ENCODE measurements at regions not wholly inside any gene's neighbourhood (a gene's known extent, or its start where the extent isn't known, plus 50 kb on each side); places are given as distances from the start of the nearest gene placed in this dataset.

DNA sequence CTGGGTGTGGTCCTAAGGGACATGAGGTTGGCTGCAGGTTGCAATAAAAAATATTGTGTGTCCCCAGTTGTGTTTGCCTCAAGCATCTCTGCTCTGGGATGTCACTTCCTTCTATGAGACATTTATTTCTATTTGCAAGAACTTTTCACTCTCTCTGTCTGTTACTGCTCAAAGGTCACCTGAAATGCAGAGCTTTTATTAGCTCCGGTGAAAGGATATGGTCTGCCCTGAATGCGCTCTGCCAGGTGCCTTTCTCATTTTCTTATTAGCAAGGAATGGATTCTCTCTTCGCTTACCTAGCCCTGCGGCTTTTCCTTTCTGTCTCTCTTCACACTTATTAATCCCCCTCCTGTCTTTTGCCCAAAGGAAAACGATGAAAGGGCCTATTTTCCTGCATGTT, 526.1 kb downstream of the TMEM38B start:
- TF ChIP-seq, protein P1, sequence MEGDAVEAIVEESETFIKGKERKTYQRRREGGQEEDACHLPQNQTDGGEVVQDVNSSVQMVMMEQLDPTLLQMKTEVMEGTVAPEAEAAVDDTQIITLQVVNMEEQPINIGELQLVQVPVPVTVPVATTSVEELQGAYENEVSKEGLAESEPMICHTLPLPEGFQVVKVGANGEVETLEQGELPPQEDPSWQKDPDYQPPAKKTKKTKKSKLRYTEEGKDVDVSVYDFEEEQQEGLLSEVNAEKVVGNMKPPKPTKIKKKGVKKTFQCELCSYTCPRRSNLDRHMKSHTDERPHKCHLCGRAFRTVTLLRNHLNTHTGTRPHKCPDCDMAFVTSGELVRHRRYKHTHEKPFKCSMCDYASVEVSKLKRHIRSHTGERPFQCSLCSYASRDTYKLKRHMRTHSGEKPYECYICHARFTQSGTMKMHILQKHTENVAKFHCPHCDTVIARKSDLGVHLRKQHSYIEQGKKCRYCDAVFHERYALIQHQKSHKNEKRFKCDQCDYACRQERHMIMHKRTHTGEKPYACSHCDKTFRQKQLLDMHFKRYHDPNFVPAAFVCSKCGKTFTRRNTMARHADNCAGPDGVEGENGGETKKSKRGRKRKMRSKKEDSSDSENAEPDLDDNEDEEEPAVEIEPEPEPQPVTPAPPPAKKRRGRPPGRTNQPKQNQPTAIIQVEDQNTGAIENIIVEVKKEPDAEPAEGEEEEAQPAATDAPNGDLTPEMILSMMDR (IDR thresholded peaks at IDR 0.05), result no peak
- TF ChIP-seq POLR2A (IDR thresholded peaks at IDR 0.05), result no peak

Measured in lower leg skin (tissue), 3 donors.